IMR-90 (cell line): ENCODE measurements at regions not wholly inside any gene's neighbourhood (a gene's known extent, or its start where the extent isn't known, plus 50 kb on each side); places are given as distances from the start of the nearest gene placed in this dataset.

Experiments used
- ATAC-seq: fragments of 200-7000 bp; cut with Tn5 transposase; 2 replicates; pipeline ENCODE4 v1.9.1; 2020; ENCODE audit warnings: low read depth, mild to moderate bottlenecking, moderate library complexity
- BruUV-seq: library from RNA; stranded (reverse); fragments of 400-500 nt; replicated peaks from 2 replicates; lab custom pipeline; 2021; lab: Mats Ljungman, UMichigan
- CTCF ChIA-PET: fragments of 300-600 bp; formaldehyde crosslinking; extraction: SDS; loops from one replicate; lab custom pipeline; 2021; ENCODE audit warnings: antibody characterized with exemption; lab: Yijun Ruan, JAX
- POLR2A ChIA-PET: fragments of 300-600 bp; sonication (Branson Sonifier 250); formaldehyde crosslinking; loops from one replicate; lab custom pipeline; 2022; ENCODE audit warnings: antibody characterized with exemption; ENCODE audit not compliant: unreplicated experiment; lab: Charles Lee
- DNase-seq: peaks from one replicate; pipeline ENCODE4 v3.0.0; 2013
- H2AFZ ChIP-seq: replicated peaks from 2 replicates; pipeline ENCODE3; 2013; ENCODE audit warnings: low read length, mild to moderate bottlenecking; ENCODE audit not compliant: poor library complexity
- H2AK5ac ChIP-seq: 2 replicates; pipeline ENCODE4 v1.6.1; 2013; ENCODE audit warnings: low read depth, low read length, inconsistent platforms
- H2AK9ac ChIP-seq: replicated peaks from 2 replicates; pipeline ENCODE3; 2013; ENCODE audit warnings: mild to moderate bottlenecking, low read depth, low read length, moderate library complexity; ENCODE audit not compliant: poor library complexity
- H2BK120ac ChIP-seq: 2 replicates; pipeline ENCODE4 v1.6.1; 2013; ENCODE audit warnings: low read depth, low read length, inconsistent platforms
- H2BK15ac ChIP-seq: 3 replicates; pipeline ENCODE4 v1.6.1; 2013; ENCODE audit warnings: low read depth, low read length, inconsistent platforms
- H2BK20ac ChIP-seq: 2 replicates; pipeline ENCODE4 v1.6.1; 2013; ENCODE audit warnings: low read depth, mild to moderate bottlenecking, inconsistent platforms, low read length, moderate library complexity
- H2BK5ac ChIP-seq: 2 replicates; pipeline ENCODE4 v1.6.1; 2013; ENCODE audit warnings: mild to moderate bottlenecking, low read depth, low read length, inconsistent platforms; ENCODE audit not compliant: poor library complexity, severe bottlenecking
- H3K14ac ChIP-seq: replicated peaks from 2 replicates; pipeline ENCODE4 v1.6.1; 2013; ENCODE audit warnings: low read depth, low read length, inconsistent platforms
- H3K18ac ChIP-seq: 2 replicates; pipeline ENCODE4 v1.6.1; 2013; ENCODE audit warnings: low read depth, low read length, control low read depth
- H3K23ac ChIP-seq: 2 replicates; pipeline ENCODE4 v1.6.1; 2013; ENCODE audit warnings: low read depth, low read length, inconsistent platforms
- H3K27ac ChIP-seq: 2 replicates; pipeline ENCODE4 v1.5.1; 2013; ENCODE audit warnings: mild to moderate bottlenecking, control low read depth, low read length; ENCODE audit not compliant: insufficient read depth
- H3K27me3 ChIP-seq: 2 replicates; pipeline ENCODE4 v1.6.1; 2013; ENCODE audit warnings: low read length; ENCODE audit not compliant: control insufficient read depth, insufficient read depth
- H3K36me3 ChIP-seq: 2 replicates; pipeline ENCODE4 v1.6.1; 2013; ENCODE audit warnings: low read length, mixed read lengths; ENCODE audit not compliant: control insufficient read depth, insufficient read depth
- H3K4ac ChIP-seq: 2 replicates; pipeline ENCODE4 v1.6.1; 2013; ENCODE audit warnings: low read depth, low read length, inconsistent platforms
- H3K4me1 ChIP-seq: 2 replicates; pipeline ENCODE4 v1.6.1; 2013; ENCODE audit warnings: low read length, mixed read lengths; ENCODE audit not compliant: control insufficient read depth, insufficient read depth
- H3K4me2 ChIP-seq: 2 replicates; pipeline ENCODE4 v1.6.1; 2013; ENCODE audit warnings: low read depth, mild to moderate bottlenecking, control low read depth, low read length, moderate library complexity
- H3K4me3 ChIP-seq: 2 replicates; pipeline ENCODE4 v1.5.1; 2013; ENCODE audit warnings: low read depth, mild to moderate bottlenecking, control low read depth, low read length, moderate library complexity; ENCODE audit not compliant: insufficient read depth
- H3K56ac ChIP-seq: 2 replicates; pipeline ENCODE4 v1.6.1; 2013; ENCODE audit warnings: low read length, inconsistent platforms; ENCODE audit not compliant: insufficient read depth; ENCODE audit errors: extremely low read depth
- H3K79me1 ChIP-seq, 2 experiments: 2 replicates each; pipeline ENCODE4 v1.6.1; 2013; ENCODE audit warnings: low read length in 2 of 2, inconsistent platforms in 1 of 2, low read depth in 1 of 2
- H3K9ac ChIP-seq: 2 replicates; pipeline ENCODE4 v1.6.1; 2013; ENCODE audit warnings: low read depth, low read length, control low read depth
- H3K9me1 ChIP-seq: 2 replicates; pipeline ENCODE4 v1.6.1; 2013; ENCODE audit warnings: low read length, inconsistent platforms; ENCODE audit not compliant: insufficient read depth
- H3K9me3 ChIP-seq: 2 replicates; pipeline ENCODE4 v1.6.1; 2013; ENCODE audit warnings: low read length; ENCODE audit not compliant: control insufficient read depth, insufficient read depth
- H4K20me1 ChIP-seq: 2 replicates; pipeline ENCODE4 v1.6.1; 2013; ENCODE audit warnings: low read length, inconsistent platforms; ENCODE audit not compliant: insufficient read depth
- H4K5ac ChIP-seq: 2 replicates; pipeline ENCODE4 v1.6.1; 2013; ENCODE audit warnings: mild to moderate bottlenecking, low read depth, low read length, control low read depth
- H4K8ac ChIP-seq, 2 experiments: 2 replicates each; pipeline ENCODE4 v1.6.1; 2013; ENCODE audit warnings: low read depth in 2 of 2, low read length in 2 of 2, control low read depth in 1 of 2, inconsistent platforms in 1 of 2
- H4K91ac ChIP-seq: 2 replicates; pipeline ENCODE4 v1.6.1; 2013; ENCODE audit warnings: low read depth, low read length, inconsistent platforms; ENCODE audit not compliant: insufficient read depth
- SMC3 ChIP-seq: fragments of 150-350 bp; IDR thresholded peaks from 2 replicates; pipeline ENCODE4 v1.6.1; 2016; ENCODE audit warnings: low read depth, mild to moderate bottlenecking, antibody characterized with exemption, low read length, moderate library complexity
- WGBS, 2 experiments: methylation state at CpG; one replicate each; pipeline versions ENCODE4 v1.1.5 to v1.1.7; 2013; ENCODE audit warnings: missing lambda C conversion rate in 2 of 2; ENCODE audit not compliant: insufficient read length in 1 of 2; ENCODE audit errors: extremely low coverage in 2 of 2; 5-methylcytosine and 5-hydroxymethylcytosine counted together
- dilution Hi-C: fragments of 300-500 bp; cut with HindIII; formaldehyde crosslinking; loops from one replicate; pipeline ENCODE4 v1.14.3; 2018; ENCODE audit warnings: low sequenced_read_pairs; ENCODE audit not compliant: unreplicated experiment
- in situ Hi-C: fragments of 300-500 bp; cut with MboI; formaldehyde crosslinking; loops from 3 replicates; pipeline ENCODE4 v1.14.3; 2019; ENCODE audit warnings: low sequenced_read_pairs, inconsistent platforms, mixed read lengths
- intact Hi-C: fragments of 100-400 bp; cut with micrococcal nuclease; formaldehyde crosslinking; loops from 2 replicates; pipeline ENCODE4 v1.10.0; 2022
- TF ChIP-seq, protein P1 (sequence below): fragments of 150-350 bp; IDR thresholded peaks from 2 replicates; pipeline ENCODE4 v1.6.1; 2016; ENCODE audit warnings: low read depth, mild to moderate bottlenecking, low read length, moderate library complexity, borderline replicate concordance

DNA sequence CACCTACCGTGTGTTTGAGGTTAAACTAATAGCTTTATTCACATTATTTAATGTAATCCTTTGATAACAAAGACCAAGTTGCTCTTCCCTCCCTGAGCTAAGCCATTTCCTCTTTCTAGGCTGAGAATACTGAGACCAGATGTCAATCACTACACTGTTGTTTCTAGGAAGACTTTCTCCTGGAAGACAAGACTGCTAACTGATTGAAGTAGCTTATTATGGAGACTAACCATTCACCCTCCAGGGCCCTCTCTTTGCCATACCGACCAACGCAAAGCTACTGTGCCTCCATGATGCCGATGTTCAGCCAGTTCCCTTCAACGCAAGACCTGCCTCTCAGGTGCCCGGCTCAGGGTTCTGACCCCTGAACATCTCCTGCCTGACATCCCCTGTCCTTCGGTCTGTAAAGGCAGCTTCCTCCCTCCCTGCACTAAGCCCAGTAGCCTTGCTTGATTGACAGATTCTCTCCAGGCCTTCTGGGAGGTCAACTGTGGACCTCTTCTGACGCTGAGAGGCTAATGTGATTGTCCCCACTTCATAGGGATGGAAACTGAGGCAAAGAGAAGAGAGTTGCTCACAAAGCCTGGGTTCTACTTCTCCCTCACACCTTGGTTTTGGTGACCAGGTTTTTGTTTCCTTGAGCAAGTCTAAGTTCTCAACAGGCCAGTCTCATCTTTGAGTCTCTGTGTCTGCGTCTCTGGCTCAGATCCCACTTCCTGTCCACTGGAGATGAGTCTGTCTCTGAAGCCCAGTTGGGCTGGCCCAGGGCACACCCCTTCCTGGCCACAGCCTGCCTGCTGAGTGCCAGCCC, 259.7 kb upstream of the IRX2 start:
- no peaks in the 10 kb centered on the region for H3K4me1 ChIP-seq
- H3K23ac ChIP-seq, result no peak overlapping the region
- peaks cover 31% of the 10 kb centered on the region for H3K9me3 ChIP-seq
- no peak overlapping the region for H2AFZ ChIP-seq
- CTCF ChIA-PET, result no interaction called here
- H4K5ac ChIP-seq, result no peak overlapping the region
- H3K9ac ChIP-seq, result no peak overlapping the region
- no peak overlapping the region for H2AK9ac ChIP-seq
- DNase-seq, result no peak
- H2BK15ac ChIP-seq, result no peak overlapping the region
- H3K56ac ChIP-seq, result no peak overlapping the region
- no peaks in the 10 kb centered on the region for H4K20me1 ChIP-seq
- H3K18ac ChIP-seq, result no peak overlapping the region
- no peaks in the 10 kb centered on the region for H3K27me3 ChIP-seq
- no peaks in the 10 kb centered on the region for H3K36me3 ChIP-seq
- H2BK20ac ChIP-seq, result no peak overlapping the region
- WGBS, 2 experiments, result 60% methylated on average over 4 of the region's 9 CpGs; no CpG with 5 or more reads in 1 of the 2 experiments
- H3K4me2 ChIP-seq, result no peak overlapping the region
- intact Hi-C loops, result no loop called here
- no peak for ATAC-seq
- POLR2A ChIA-PET, result interaction anchor here (0.6 kb wide), 1 partner anchor 402 kb away, joined by 9 read pairs; no protein-coding TSS in a partner anchor
- no peak overlapping the region for H3K4me3 ChIP-seq
- H2BK120ac ChIP-seq, result no peak overlapping the region
- dilution Hi-C loops, result no loop called here
- H3K14ac ChIP-seq, result no peak overlapping the region
- in situ Hi-C loops, result no loop called here
- no peak overlapping the region for H4K8ac ChIP-seq
- no peaks in the 10 kb centered on the region for H3K79me1 ChIP-seq
- H3K27ac ChIP-seq, result no peak overlapping the region
- no TSS peak for BruUV-seq
- no peaks in the 10 kb centered on the region for H3K9me1 ChIP-seq
- no peak overlapping the region for H2BK5ac ChIP-seq
- TF ChIP-seq, protein P1, sequence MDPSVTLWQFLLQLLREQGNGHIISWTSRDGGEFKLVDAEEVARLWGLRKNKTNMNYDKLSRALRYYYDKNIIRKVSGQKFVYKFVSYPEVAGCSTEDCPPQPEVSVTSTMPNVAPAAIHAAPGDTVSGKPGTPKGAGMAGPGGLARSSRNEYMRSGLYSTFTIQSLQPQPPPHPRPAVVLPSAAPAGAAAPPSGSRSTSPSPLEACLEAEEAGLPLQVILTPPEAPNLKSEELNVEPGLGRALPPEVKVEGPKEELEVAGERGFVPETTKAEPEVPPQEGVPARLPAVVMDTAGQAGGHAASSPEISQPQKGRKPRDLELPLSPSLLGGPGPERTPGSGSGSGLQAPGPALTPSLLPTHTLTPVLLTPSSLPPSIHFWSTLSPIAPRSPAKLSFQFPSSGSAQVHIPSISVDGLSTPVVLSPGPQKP, result no peak
- TF ChIP-seq SMC3, result no peak
- no peak overlapping the region for H4K91ac ChIP-seq
- no peak overlapping the region for H2AK5ac ChIP-seq
- H3K4ac ChIP-seq, result no peak overlapping the region
